Esophagus squamous epithelium (tissue), 4 donors: ENCODE measurements at regions not wholly inside any gene's neighbourhood (a gene's known extent, or its start where the extent isn't known, plus 50 kb on each side); places are given as distances from the start of the nearest gene placed in this dataset.

Experiments
- CTCF ChIP-seq, 6 experiments: fragments of 450-650 bp in 4 of 6; fragments of 200-600 bp in 2 of 6; sonication (generic) in 2 of 6; IDR thresholded peaks; one replicate each; pipeline ENCODE4 v1.5.1; 2016 to 2019; ENCODE audit warnings: antibody characterized with exemption in 6 of 6, mild to moderate bottlenecking in 4 of 6, moderate library complexity in 4 of 6
- POLR2A ChIP-seq, 4 donors: fragments of 450-650 bp; IDR thresholded peaks; one replicate each; pipeline ENCODE4 v1.6.1; 2017; ENCODE audit warnings: antibody characterized with exemption in 4 of 4, mild to moderate bottlenecking in 4 of 4, moderate library complexity in 3 of 4

- TF ChIP-seq POLR2A (IDR thresholded peaks at IDR 0.05), result no peak
- TF ChIP-seq CTCF (IDR thresholded peaks at IDR 0.05), result no peak
These were observed 494.6 kb upstream of the KLF6 start for GRCh38 chr10:4279655-4280054.
